Thyroid gland (tissue), 4 donors: ENCODE measurements at regions not wholly inside any gene's neighbourhood (a gene's known extent, or its start where the extent isn't known, plus 50 kb on each side); places are given as distances from the start of the nearest gene placed in this dataset.

ENCODE experiments used
- DNase-seq, 2 donors: peaks; one replicate each; pipeline ENCODE4 v3.0.0-alpha.2; 2019
- H3K27ac ChIP-seq, 3 donors: fragments of 200-600 bp; sonication (generic); 1 replicate in 2 of 3; 2 replicates in 1 of 3; pipeline ENCODE4 v1.5.1; 2016 to 2019; ENCODE audit warnings: mild to moderate bottlenecking in 1 of 3, moderate library complexity in 1 of 3
- H3K27me3 ChIP-seq: fragments of 200-600 bp; sonication (generic); one replicate; pipeline ENCODE4 v1.5.1; 2019
- H3K36me3 ChIP-seq, 2 donors: fragments of 200-600 bp; sonication (generic); one replicate each; pipeline ENCODE4 v1.5.1; 2016 to 2019
- H3K4me1 ChIP-seq, 2 donors: fragments of 200-600 bp; sonication (generic); one replicate each; pipeline ENCODE4 v1.5.1; 2017 to 2019
- H3K4me3 ChIP-seq, 3 donors: fragments of 200-600 bp; sonication (generic); replicated peaks in 1 of 3; 1 replicate in 2 of 3; 2 replicates in 1 of 3; pipeline ENCODE4 v1.5.1; 2016; ENCODE audit warnings: mild to moderate bottlenecking in 1 of 3
- H3K9me3 ChIP-seq: fragments of 200-600 bp; sonication (generic); one replicate; pipeline ENCODE4 v1.5.1; 2017
- CTCF ChIP-seq, 6 experiments: fragments of 200-600 bp in 3 of 6; fragments of 450-650 bp in 3 of 6; sonication (generic) in 3 of 6; IDR thresholded peaks; one replicate each; pipeline ENCODE4 v1.5.1; 2016 to 2019; ENCODE audit warnings: antibody characterized with exemption in 6 of 6, mild to moderate bottlenecking in 2 of 6, inconsistent platforms in 1 of 6, moderate library complexity in 1 of 6
- POLR2A ChIP-seq, 2 donors: fragments of 450-650 bp; IDR thresholded peaks; one replicate each; pipeline ENCODE4 v1.6.1; 2017; ENCODE audit warnings: antibody characterized with exemption in 2 of 2, mild to moderate bottlenecking in 2 of 2, moderate library complexity in 1 of 2
- WGBS, 2 donors: methylation state at CpG; one replicate each; pipeline ENCODE4 v1.1.5; 2017; 5-methylcytosine and 5-hydroxymethylcytosine counted together
- intact Hi-C: fragments of 100-400 bp; cut with DNase I; formaldehyde crosslinking; loops from one replicate; pipeline ENCODE4 v1.15.1; 2023

- no peak for DNase-seq
- intact Hi-C loops: no loop called here
- H3K4me3 ChIP-seq: no peak overlapping the region
- H3K4me1 ChIP-seq: peaks cover 0 to 5% of the 10 kb centered on the region in 2 donors
- no peaks in the 10 kb centered on the region for H3K27me3 ChIP-seq
- TF ChIP-seq CTCF (IDR thresholded peaks at IDR 0.05) (no peak), POLR2A (IDR thresholded peaks at IDR 0.05) (no peak)
- no peaks in the 10 kb centered on the region for H3K36me3 ChIP-seq
- H3K27ac ChIP-seq: no peak overlapping the region
- WGBS, 2 donors: 29 to 64% methylated on average over 3 of the region's 3 CpGs
- no peaks in the 10 kb centered on the region for H3K9me3 ChIP-seq
Measured at GRCh38 chr6:139941826-139942225, 567.4 kb upstream of the CITED2 start.

- H3K4me1 ChIP-seq: peaks cover 0 to 5% of the 10 kb centered on the region in 2 donors
- DNase-seq: no peak
- 84 to 87% methylated on average over 8 of the region's 8 CpGs for WGBS, 2 donors
- no peak overlapping the region for H3K27ac ChIP-seq
- no peaks in the 10 kb centered on the region for H3K9me3 ChIP-seq
- TF ChIP-seq POLR2A (IDR thresholded peaks at IDR 0.05) (no peak), CTCF (IDR thresholded peaks at IDR 0.05) (no peak)
- no peak overlapping the region for H3K4me3 ChIP-seq
- no peaks in the 10 kb centered on the region for H3K36me3 ChIP-seq
- H3K27me3 ChIP-seq: no peaks in the 10 kb centered on the region
- intact Hi-C loops: no loop called here
Measured at GRCh38 chr6:139940741-139941729, 566.6 kb upstream of the CITED2 start.

- intact Hi-C loops: no loop called here
- Histone ChIP-seq H3K9me3 (no peaks in the 10 kb centered on the region), H3K27ac (no peak overlapping the region), H3K4me1 (peaks cover 0 to 5% of the 10 kb centered on the region in 2 donors), H3K36me3 (no peaks in the 10 kb centered on the region), H3K27me3 (no peaks in the 10 kb centered on the region), H3K4me3 (no peak overlapping the region)
- WGBS, 2 donors: 91 to 92% methylated on average over 2 of the region's 2 CpGs
- TF ChIP-seq CTCF (IDR thresholded peaks at IDR 0.05): no peak
- no peak for TF ChIP-seq POLR2A (IDR thresholded peaks at IDR 0.05)
- no peak for DNase-seq
Measured at GRCh38 chr6:139939189-139939979, 564.9 kb upstream of the CITED2 start.

GRCh38 chr6:139932671-139933070 is 558.2 kb upstream of the CITED2 start:
- no peak for DNase-seq
- 82 to 88% methylated on average over 3 of the region's 3 CpGs for WGBS, 2 donors
- intact Hi-C loops: no loop called here

More at GRCh38 chr6:139932671-139933070, 558.2 kb upstream of the CITED2 start:
- no peak for TF ChIP-seq CTCF (IDR thresholded peaks at IDR 0.05)
- TF ChIP-seq POLR2A (IDR thresholded peaks at IDR 0.05): no peak
- no peaks in the 10 kb centered on the region for H3K27me3 ChIP-seq
- H3K27ac ChIP-seq: no peak overlapping the region
- H3K4me3 ChIP-seq: no peak overlapping the region
- H3K9me3 ChIP-seq: no peaks in the 10 kb centered on the region
- no peaks in the 10 kb centered on the region for H3K36me3 ChIP-seq
- peaks cover 0 to 4% of the 10 kb centered on the region in 2 donors for H3K4me1 ChIP-seq
